Fibroblast of villous mesenchyme (primary cell): ENCODE measurements at regions not wholly inside any gene's neighbourhood (a gene's known extent, or its start where the extent isn't known, plus 50 kb on each side); places are given as distances from the start of the nearest gene placed in this dataset.

Experiments used
- DNase-seq: peaks from one replicate; pipeline ENCODE4 v3.0.0-alpha.2; 2010; ENCODE audit warnings: low read depth
- H3K4me3 ChIP-seq: 2 replicates; pipeline ENCODE4 v1.5.1; 2011; ENCODE audit warnings: low read depth, mild to moderate bottlenecking, low read length
- CTCF ChIP-seq: IDR thresholded peaks from 2 replicates; pipeline ENCODE4 v1.5.1; 2012; ENCODE audit warnings: low read depth, mild to moderate bottlenecking, low read length; ENCODE audit not compliant: insufficient read depth

- H3K4me3 ChIP-seq, result no peak overlapping the region
- no peak for TF ChIP-seq CTCF
- no peak for DNase-seq
These were observed 189.3 kb upstream of the SP4 start for GRCh38 chr7:21238400-21239116.

GRCh38 chr7:21243265-21243664 is 184.6 kb upstream of the SP4 start:
- no peak for DNase-seq
- no peak overlapping the region for H3K4me3 ChIP-seq
- no peak for TF ChIP-seq CTCF

- no peak overlapping the region for H3K4me3 ChIP-seq
- TF ChIP-seq CTCF, result no peak
- no peak for DNase-seq
These were observed 176.6 kb upstream of the SP4 start for GRCh38 chr7:21251151-21251800.

GRCh38 chr7:21253740-21254687 is 173.9 kb upstream of the SP4 start:
- peak; percentile 27 for DNase-seq
- TF ChIP-seq CTCF, result peak; percentile 53
- H3K4me3 ChIP-seq, result no peak overlapping the region

GRCh38 chr7:21256310-21256877 is 171.5 kb upstream of the SP4 start:
- H3K4me3 ChIP-seq, result no peak overlapping the region
- peak; percentile 56 for DNase-seq
- TF ChIP-seq CTCF, result peak; percentile 49

- no peak for DNase-seq
- no peak for TF ChIP-seq CTCF
- no peak overlapping the region for H3K4me3 ChIP-seq
These were observed 166.9 kb upstream of the SP4 start for GRCh38 chr7:21260939-21261338.
